ENCODE measurements at regions not wholly inside any gene's neighbourhood (a gene's known extent, or its start where the extent isn't known, plus 50 kb on each side); places are given as distances from the start of the nearest gene placed in this dataset.

GRCh38 chr9:11039006-11039405 is 426.2 kb upstream of the PTPRD start:
- no peak for DNase-seq

GRCh38 chr9:11045589-11045988 is 432.8 kb upstream of the PTPRD start:
- no peak for DNase-seq
- H3K27ac ChIP-seq (ENCODE audit: insufficient read depth in 1 of 2, low read depth in 1 of 2, low read length in 2 of 2, poor library complexity in 1 of 2, severe bottlenecking in 2 of 2): no peak overlapping the region
- CTCF ChIA-PET: no interaction called here
- no peaks in the 10 kb centered on the region for H3K36me3 ChIP-seq (ENCODE audit: control insufficient read depth in 4 of 4, insufficient read depth in 4 of 4, low read length in 3 of 4)
- H3K27me3 ChIP-seq (replicated peaks in 2 of 5; ENCODE audit: control insufficient read depth in 4 of 5, insufficient read depth in 5 of 5, low read length in 4 of 5): no peaks in the 10 kb centered on the region
- H3K4me1 ChIP-seq (ENCODE audit: control extremely low read depth in 1 of 4, control insufficient read depth in 4 of 4, insufficient read depth in 4 of 4, low read length in 3 of 4): no peaks in the 10 kb centered on the region
- no CpG with 5 or more reads among the region's 2 CpGs for WGBS (ENCODE audit: insufficient coverage)
- POLR2A ChIA-PET: no interaction called here
- no peak overlapping the region for H3K4me3 ChIP-seq (ENCODE audit: control insufficient read depth in 1 of 7, extremely low read depth in 1 of 7, insufficient read depth in 4 of 7, low read depth in 2 of 7, low read length in 6 of 7)
- H3K9me3 ChIP-seq (ENCODE audit: control extremely low read depth in 1 of 5, control insufficient read depth in 4 of 5, insufficient read depth in 2 of 5, low read depth in 1 of 5, low read length in 4 of 5): no peaks in the 10 kb centered on the region

More at GRCh38 chr9:11039006-11039405, 426.2 kb upstream of the PTPRD start:
- no peaks in the 10 kb centered on the region for H3K36me3 ChIP-seq (ENCODE audit: control insufficient read depth in 4 of 4, insufficient read depth in 4 of 4, low read length in 3 of 4)
- no peaks in the 10 kb centered on the region for H3K4me1 ChIP-seq (ENCODE audit: control extremely low read depth in 1 of 4, control insufficient read depth in 4 of 4, insufficient read depth in 4 of 4, low read length in 3 of 4)
- H3K27ac ChIP-seq (ENCODE audit: insufficient read depth in 1 of 2, low read depth in 1 of 2, low read length in 2 of 2, poor library complexity in 1 of 2, severe bottlenecking in 2 of 2): no peak overlapping the region
- no peaks in the 10 kb centered on the region for H3K27me3 ChIP-seq (replicated peaks in 2 of 5; ENCODE audit: control insufficient read depth in 4 of 5, insufficient read depth in 5 of 5, low read length in 4 of 5)
- no peaks in the 10 kb centered on the region for H3K9me3 ChIP-seq (ENCODE audit: control extremely low read depth in 1 of 5, control insufficient read depth in 4 of 5, insufficient read depth in 2 of 5, low read depth in 1 of 5, low read length in 4 of 5)
- H3K4me3 ChIP-seq (ENCODE audit: control insufficient read depth in 1 of 7, extremely low read depth in 1 of 7, insufficient read depth in 4 of 7, low read depth in 2 of 7, low read length in 6 of 7): no peak overlapping the region
- POLR2A ChIA-PET: no interaction called here
- WGBS (ENCODE audit: insufficient coverage): 97% methylated on average over 4 of the region's 5 CpGs
- CTCF ChIA-PET: no interaction called here

- ChIA-PET CTCF (no interaction called here), POLR2A (no interaction called here)
- H3K9me3 ChIP-seq (ENCODE audit: control extremely low read depth in 1 of 5, control insufficient read depth in 4 of 5, insufficient read depth in 2 of 5, low read depth in 1 of 5, low read length in 4 of 5): no peaks in the 10 kb centered on the region
- DNase-seq: no peak
- H3K36me3 ChIP-seq (ENCODE audit: control insufficient read depth in 4 of 4, insufficient read depth in 4 of 4, low read length in 3 of 4): no peaks in the 10 kb centered on the region
- H3K27ac ChIP-seq (ENCODE audit: insufficient read depth in 1 of 2, low read depth in 1 of 2, low read length in 2 of 2, poor library complexity in 1 of 2, severe bottlenecking in 2 of 2): no peak overlapping the region
- H3K4me1 ChIP-seq (ENCODE audit: control extremely low read depth in 1 of 4, control insufficient read depth in 4 of 4, insufficient read depth in 4 of 4, low read length in 3 of 4): no peaks in the 10 kb centered on the region
- no peak overlapping the region for H3K4me3 ChIP-seq (ENCODE audit: control insufficient read depth in 1 of 7, extremely low read depth in 1 of 7, insufficient read depth in 4 of 7, low read depth in 2 of 7, low read length in 6 of 7)
- no peaks in the 10 kb centered on the region for H3K27me3 ChIP-seq (replicated peaks in 2 of 5; ENCODE audit: control insufficient read depth in 4 of 5, insufficient read depth in 5 of 5, low read length in 4 of 5)
These were observed 450.5 kb upstream of the PTPRD start for GRCh38 chr9:11063263-11063662.

- no peaks in the 10 kb centered on the region for H3K27me3 ChIP-seq (replicated peaks in 2 of 5; ENCODE audit: control insufficient read depth in 4 of 5, insufficient read depth in 5 of 5, low read length in 4 of 5)
- DNase-seq: no peak
- no peaks in the 10 kb centered on the region for H3K4me1 ChIP-seq (ENCODE audit: control extremely low read depth in 1 of 4, control insufficient read depth in 4 of 4, insufficient read depth in 4 of 4, low read length in 3 of 4)
- ChIA-PET CTCF (no interaction called here), POLR2A (no interaction called here)
- no peak overlapping the region for H3K27ac ChIP-seq (ENCODE audit: insufficient read depth in 1 of 2, low read depth in 1 of 2, low read length in 2 of 2, poor library complexity in 1 of 2, severe bottlenecking in 2 of 2)
- no peaks in the 10 kb centered on the region for H3K36me3 ChIP-seq (ENCODE audit: control insufficient read depth in 4 of 4, insufficient read depth in 4 of 4, low read length in 3 of 4)
- H3K4me3 ChIP-seq (ENCODE audit: control insufficient read depth in 1 of 7, extremely low read depth in 1 of 7, insufficient read depth in 4 of 7, low read depth in 2 of 7, low read length in 6 of 7): no peak overlapping the region
- 97% methylated on average over 7 of the region's 9 CpGs for WGBS (ENCODE audit: insufficient coverage)
- no peaks in the 10 kb centered on the region for H3K9me3 ChIP-seq (ENCODE audit: control extremely low read depth in 1 of 5, control insufficient read depth in 4 of 5, insufficient read depth in 2 of 5, low read depth in 1 of 5, low read length in 4 of 5)
These were observed 452.1 kb upstream of the PTPRD start for GRCh38 chr9:11064909-11065308.

GRCh38 chr9:11072176-11072575 is 459.4 kb upstream of the PTPRD start:
- Histone ChIP-seq H3K9me3 (ENCODE audit: control extremely low read depth in 1 of 5, control insufficient read depth in 4 of 5, insufficient read depth in 2 of 5, low read depth in 1 of 5, low read length in 4 of 5) (no peaks in the 10 kb centered on the region), H3K27me3 (replicated peaks in 2 of 5; ENCODE audit: control insufficient read depth in 4 of 5, insufficient read depth in 5 of 5, low read length in 4 of 5) (no peaks in the 10 kb centered on the region), H3K27ac (ENCODE audit: insufficient read depth in 1 of 2, low read depth in 1 of 2, low read length in 2 of 2, poor library complexity in 1 of 2, severe bottlenecking in 2 of 2) (no peak overlapping the region), H3K36me3 (ENCODE audit: control insufficient read depth in 4 of 4, insufficient read depth in 4 of 4, low read length in 3 of 4) (no peaks in the 10 kb centered on the region), H3K4me3 (ENCODE audit: control insufficient read depth in 1 of 7, extremely low read depth in 1 of 7, insufficient read depth in 4 of 7, low read depth in 2 of 7, low read length in 6 of 7) (no peak overlapping the region), H3K4me1 (ENCODE audit: control extremely low read depth in 1 of 4, control insufficient read depth in 4 of 4, insufficient read depth in 4 of 4, low read length in 3 of 4) (no peaks in the 10 kb centered on the region)
- DNase-seq: no peak
- ChIA-PET POLR2A (no interaction called here), CTCF (no interaction called here)
- no CpG with 5 or more reads among the region's 1 CpG for WGBS (ENCODE audit: insufficient coverage)

- Histone ChIP-seq H3K27ac (ENCODE audit: insufficient read depth in 1 of 2, low read depth in 1 of 2, low read length in 2 of 2, poor library complexity in 1 of 2, severe bottlenecking in 2 of 2) (no peak overlapping the region), H3K4me1 (ENCODE audit: control extremely low read depth in 1 of 4, control insufficient read depth in 4 of 4, insufficient read depth in 4 of 4, low read length in 3 of 4) (no peaks in the 10 kb centered on the region), H3K36me3 (ENCODE audit: control insufficient read depth in 4 of 4, insufficient read depth in 4 of 4, low read length in 3 of 4) (no peaks in the 10 kb centered on the region), H3K4me3 (ENCODE audit: control insufficient read depth in 1 of 7, extremely low read depth in 1 of 7, insufficient read depth in 4 of 7, low read depth in 2 of 7, low read length in 6 of 7) (no peak overlapping the region), H3K9me3 (ENCODE audit: control extremely low read depth in 1 of 5, control insufficient read depth in 4 of 5, insufficient read depth in 2 of 5, low read depth in 1 of 5, low read length in 4 of 5) (no peaks in the 10 kb centered on the region), H3K27me3 (replicated peaks in 2 of 5; ENCODE audit: control insufficient read depth in 4 of 5, insufficient read depth in 5 of 5, low read length in 4 of 5) (no peaks in the 10 kb centered on the region)
- POLR2A ChIA-PET: no interaction called here
- CTCF ChIA-PET: no interaction called here
- WGBS (ENCODE audit: insufficient coverage): no CpG with 5 or more reads among the region's 2 CpGs
- DNase-seq: no peak
These were observed 473.8 kb upstream of the PTPRD start for GRCh38 chr9:11086561-11086960.

- CTCF ChIA-PET: no interaction called here
These were observed 476.1 kb upstream of the PTPRD start for GRCh38 chr9:11088821-11089374.

More at GRCh38 chr9:11088821-11089374, 476.1 kb upstream of the PTPRD start:
- POLR2A ChIA-PET: no interaction called here
- Histone ChIP-seq H3K27me3 (replicated peaks in 2 of 5; ENCODE audit: control insufficient read depth in 4 of 5, insufficient read depth in 5 of 5, low read length in 4 of 5) (no peaks in the 10 kb centered on the region), H3K36me3 (ENCODE audit: control insufficient read depth in 4 of 4, insufficient read depth in 4 of 4, low read length in 3 of 4) (no peaks in the 10 kb centered on the region), H3K4me1 (ENCODE audit: control extremely low read depth in 1 of 4, control insufficient read depth in 4 of 4, insufficient read depth in 4 of 4, low read length in 3 of 4) (no peaks in the 10 kb centered on the region), H3K4me3 (ENCODE audit: control insufficient read depth in 1 of 7, extremely low read depth in 1 of 7, insufficient read depth in 4 of 7, low read depth in 2 of 7, low read length in 6 of 7) (no peak overlapping the region), H3K27ac (ENCODE audit: insufficient read depth in 1 of 2, low read depth in 1 of 2, low read length in 2 of 2, poor library complexity in 1 of 2, severe bottlenecking in 2 of 2) (no peak overlapping the region), H3K9me3 (ENCODE audit: control extremely low read depth in 1 of 5, control insufficient read depth in 4 of 5, insufficient read depth in 2 of 5, low read depth in 1 of 5, low read length in 4 of 5) (no peaks in the 10 kb centered on the region)
- WGBS (ENCODE audit: insufficient coverage): 100% methylated on average over 1 of the region's 1 CpG
- DNase-seq: no peak
